GM04504 (cell line): ENCODE measurements at regions not wholly inside any gene's neighbourhood (a gene's known extent, or its start where the extent isn't known, plus 50 kb on each side); places are given as distances from the start of the nearest gene placed in this dataset.
A peak's percentile ranks its signal among the peaks of the same experiment; 100 is the strongest.
"Not testable (repeated sequence)": the region's sequence is repeated elsewhere in the genome, so short reads cannot be mapped to it uniquely, and the experiment has no call there.

ENCODE experiments used
- DNase-seq: peaks from one replicate; pipeline ENCODE4 v3.0.0-alpha.2; 2012; ENCODE audit warnings: low read depth

DNA sequence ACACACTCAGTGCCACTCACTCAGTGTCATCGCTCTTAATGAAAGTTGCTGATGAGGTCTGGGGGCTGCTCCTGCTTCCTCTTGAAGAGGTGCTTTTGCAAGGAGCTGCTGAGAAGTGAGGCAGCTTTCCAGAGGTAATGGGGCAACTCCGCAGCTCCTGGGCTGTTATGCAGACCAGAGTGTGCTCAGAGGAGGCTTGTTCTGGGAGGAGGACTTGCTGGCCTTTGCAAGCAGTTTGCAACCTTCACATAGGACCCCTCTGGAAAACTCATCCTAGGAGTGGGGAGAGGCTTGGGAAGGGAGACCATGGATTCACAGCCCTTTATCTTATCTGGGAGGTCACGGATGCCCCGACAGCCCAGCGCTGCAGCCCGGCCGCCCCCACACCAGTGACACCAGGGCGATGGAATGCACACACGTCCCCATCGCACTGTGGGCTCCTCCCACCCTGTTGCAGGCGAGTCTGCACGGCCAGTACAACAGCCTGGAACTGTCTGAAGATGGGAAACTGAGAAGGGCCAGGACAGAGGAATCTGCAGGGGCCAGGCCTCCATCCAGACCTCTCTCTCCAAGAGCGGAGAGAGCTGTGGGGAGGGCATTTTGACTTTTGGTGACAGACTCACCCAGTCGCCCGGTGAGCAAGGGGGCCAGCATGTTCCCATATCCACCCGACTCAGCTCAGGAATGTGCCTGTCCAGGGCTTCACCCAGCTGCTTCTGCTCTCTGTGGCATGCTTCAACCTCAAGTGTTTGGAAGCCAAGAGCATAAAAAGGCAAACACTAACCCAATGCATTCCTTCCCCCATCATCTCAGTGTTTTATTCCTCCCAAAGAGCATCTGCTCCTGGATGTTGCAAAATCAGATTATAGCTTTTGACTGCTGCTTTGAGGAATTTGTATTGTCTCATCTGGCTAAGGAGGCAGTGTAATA lies 78.6 kb upstream of the ZNF469 start:
- peak; percentile 94 for DNase-seq

DNA sequence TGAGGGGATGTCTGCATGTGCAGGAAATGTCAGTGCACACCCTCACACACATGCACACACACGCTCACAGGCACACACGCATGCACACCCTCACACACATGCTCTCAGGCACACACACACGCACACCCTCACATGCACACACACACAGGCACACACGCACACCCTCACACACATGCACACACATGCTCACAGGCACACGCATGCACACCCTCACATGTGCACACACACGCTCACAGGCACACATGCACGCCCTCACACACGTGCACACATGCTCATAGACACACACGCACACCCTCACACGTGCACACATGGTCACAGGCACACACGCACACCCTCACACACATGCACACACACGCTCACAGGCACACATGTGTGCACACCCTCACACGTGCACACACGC lies 77.6 kb upstream of the ZNF469 start:
- no peak for DNase-seq

DNA sequence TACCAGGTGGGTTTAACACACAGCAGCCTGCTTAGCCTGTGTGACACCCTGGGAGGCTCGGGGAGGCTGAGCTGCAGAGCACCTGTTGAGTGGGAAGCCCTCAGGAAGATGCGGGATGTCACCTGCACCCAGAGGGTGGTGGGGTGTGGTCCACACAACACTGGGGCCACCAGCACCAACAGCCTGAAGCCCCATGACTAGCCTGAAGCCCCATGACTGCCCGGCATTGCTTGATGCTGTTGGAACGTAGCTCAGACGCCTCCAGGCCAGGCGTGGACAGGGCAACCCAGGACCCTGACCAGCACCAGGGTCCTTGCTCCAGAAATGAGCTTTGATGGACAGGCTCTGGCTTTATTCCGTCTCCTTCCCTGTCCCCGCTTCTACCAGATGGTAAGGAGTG lies 76.3 kb upstream of the ZNF469 start:
- no peak for DNase-seq

DNA sequence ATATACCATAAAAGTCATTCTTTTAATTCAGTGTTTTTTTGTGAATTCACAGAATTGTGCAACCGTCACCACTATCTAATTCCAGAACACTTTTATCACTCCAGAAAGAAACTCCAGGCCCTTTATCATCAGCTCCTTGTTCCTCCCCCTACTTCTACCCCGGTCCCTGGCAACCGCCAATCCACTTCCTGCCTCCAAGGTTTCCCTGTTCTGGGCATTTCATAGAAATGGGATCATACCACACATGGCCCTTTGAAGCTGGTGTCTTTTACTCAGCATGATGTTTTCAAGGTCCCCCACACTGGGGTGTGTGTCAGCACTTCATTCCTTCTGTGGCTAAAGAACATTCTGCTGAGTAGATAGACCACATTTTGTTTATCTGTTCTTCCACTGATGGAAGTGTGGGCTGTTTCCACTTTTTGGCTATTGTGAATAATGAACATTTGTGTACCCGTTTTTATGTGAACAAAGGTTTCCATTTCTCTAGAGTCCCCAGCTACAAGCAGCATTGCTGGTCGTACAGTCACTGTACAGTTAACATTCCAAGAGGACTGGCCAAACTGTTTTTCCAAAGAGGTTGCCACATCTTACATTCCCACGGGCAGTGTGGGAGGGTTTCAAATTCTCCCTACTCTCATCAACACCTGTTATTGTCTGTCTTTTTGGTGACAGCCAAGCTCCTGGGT lies 75.8 kb upstream of the ZNF469 start:
- DNase-seq, result peak; percentile 85

DNA sequence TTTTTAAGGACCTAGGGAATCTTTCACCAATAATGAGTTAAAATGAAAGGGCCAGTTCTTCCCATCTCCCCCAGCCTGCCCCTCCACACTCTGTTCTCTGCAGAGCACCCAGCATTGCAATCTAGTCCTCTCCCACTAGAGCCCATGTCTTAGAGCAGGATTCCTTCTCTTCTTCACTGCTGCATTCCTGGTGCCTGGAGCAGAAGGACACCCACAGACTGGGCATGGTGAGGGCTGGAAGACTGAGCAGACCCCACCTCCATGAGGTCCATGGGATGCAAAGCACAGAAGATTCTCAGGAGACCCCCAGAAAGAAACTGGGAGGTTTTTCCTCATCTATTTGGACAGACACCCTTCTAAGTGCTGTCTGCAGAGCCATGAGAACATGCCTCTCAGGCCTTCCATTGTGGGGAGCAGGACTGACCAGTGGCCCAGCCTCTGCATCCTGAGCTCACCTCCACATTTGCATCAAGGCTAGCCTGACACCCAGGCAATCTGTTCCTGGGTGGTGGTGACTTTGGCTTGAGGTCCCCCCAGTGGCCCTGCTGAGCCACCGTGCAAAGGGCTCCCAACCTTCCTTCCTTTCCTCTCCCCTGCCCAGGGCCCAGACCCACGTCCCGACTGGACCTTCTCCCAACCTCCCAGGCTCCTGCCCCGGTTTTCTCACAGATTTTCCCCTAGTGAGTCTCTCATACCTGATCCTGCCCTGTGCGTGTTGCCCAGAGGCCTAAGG lies 74.2 kb upstream of the ZNF469 start:
- no peak for DNase-seq

DNA sequence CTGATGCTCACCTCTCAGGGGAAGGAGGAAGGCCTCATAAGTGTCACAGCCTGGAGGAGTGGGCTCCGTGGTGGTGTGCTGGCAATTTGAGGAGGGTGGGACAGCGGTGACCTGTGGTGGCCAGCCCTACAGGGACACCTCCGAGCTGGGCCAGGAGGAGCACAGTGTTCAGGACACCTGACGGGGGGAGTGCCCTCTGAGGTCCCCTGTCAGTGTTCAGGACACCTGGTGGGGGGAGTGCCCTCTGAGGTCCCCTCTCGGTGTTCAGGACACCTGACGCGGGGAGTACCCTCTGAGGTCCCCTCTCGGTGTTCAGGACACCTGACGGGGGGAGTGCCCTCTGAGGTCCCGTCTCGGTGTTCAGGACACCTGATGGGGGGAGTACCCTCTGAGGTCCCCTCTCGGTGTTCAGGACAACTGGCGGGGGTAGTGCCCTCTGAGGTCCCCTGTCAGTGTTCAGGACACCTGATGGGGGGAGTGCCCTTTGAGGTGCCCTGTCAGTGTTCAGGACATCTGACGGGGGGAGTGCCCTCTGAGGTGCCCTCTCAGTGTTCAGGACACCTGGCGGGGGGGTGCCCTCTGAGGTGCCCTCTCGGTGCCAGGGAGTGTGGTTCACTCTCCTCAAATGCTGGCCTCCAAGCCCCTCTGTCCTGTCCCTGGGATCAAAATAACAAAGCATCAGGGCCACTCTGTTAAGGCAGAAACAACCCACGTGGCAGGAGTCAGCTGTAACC lies 73.4 kb upstream of the ZNF469 start:
- no peak for DNase-seq

DNA sequence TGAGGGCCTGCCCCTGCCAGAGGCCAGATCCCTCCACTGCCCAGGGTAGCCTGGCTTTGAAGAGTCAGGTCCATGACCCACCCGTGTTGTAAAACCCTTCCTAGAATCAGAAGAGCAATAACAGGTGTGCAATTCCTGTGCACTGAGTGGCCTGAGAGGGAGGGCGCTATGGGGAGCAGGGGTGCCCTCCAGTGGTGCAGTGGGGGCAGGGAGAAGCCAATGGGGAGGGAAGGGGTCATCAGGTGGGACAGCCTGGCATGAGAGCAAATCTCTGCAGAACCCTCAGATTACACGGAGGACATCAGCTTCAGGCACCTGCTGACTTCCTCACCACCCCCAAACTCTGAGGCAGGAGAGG lies 72.9 kb upstream of the ZNF469 start:
- no peak for DNase-seq

DNA sequence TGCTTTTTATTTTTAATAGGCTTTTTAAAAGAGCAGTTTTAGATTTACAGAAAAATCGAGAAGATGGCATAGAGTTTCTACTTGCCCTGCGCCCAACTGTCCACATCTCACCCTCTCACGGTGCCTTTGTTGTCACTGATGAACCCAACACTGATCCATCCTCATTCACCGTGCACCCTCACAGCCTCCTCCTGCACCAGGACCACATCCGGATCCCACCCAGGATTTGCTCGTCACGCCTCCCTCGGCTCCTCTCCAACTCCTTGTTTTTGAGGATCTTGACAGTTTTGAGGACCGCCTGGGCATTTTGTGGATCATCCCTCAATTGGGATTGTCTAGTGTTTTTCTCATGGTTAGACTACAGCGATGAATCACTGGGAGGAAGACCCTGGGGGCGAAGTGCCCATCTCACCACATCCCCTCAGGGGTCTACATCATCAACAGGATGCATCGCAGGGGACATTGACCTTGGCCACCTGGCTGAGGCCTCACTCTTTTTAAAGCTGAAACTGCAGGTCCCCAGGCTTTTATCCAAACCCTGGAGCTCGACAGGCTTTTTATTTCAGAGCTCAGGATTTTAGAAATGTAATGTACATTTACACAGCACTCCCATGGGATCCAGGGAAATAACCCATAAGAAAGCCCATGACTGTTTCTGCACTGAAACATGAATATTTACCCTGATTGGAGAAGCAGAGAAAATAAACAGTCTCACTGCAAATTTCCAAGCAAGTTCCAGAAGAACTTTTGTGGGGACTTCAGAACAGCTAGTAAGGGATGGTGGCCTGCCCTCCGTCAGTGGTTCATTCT lies 71.8 kb upstream of the ZNF469 start:
- DNase-seq, result no peak

DNA sequence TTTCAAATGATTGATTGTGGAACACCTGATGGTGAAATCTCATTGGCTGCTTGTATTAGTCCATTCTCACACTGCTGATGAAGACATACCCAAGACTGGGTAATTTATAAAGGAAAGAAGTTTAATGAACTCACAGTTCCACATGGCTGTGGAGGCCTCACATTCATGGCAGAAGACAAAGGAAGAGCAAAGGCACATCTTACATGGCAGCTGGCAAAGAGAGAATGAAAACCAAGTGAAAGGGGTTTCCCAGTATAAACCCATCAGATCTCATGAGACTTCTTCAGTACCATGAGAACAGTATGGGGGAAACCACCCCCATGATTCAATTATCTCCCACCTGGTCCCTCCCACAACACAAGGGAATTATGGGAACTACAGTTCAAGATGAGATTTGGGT lies 70.9 kb upstream of the ZNF469 start:
- not testable (repeated sequence) for DNase-seq

DNA sequence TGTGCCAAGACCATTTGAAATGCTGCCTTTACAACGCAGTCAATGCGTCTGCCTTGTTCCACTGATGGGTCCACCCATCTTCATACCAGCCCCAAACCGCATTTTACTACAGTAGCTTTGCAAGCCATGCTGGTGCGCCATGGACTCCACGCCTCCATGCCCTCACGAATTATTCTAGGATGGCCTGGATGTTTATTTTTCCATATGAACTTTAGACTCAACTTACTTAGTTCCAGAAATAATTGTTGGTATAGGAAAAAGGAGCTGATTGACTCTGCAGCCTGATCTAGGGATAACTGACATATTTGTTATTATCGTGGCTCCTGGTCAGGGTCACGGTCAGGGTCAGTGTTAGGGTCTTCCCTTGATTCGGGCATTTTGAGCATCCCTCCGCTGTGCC lies 70.0 kb upstream of the ZNF469 start:
- DNase-seq, result no peak

DNA sequence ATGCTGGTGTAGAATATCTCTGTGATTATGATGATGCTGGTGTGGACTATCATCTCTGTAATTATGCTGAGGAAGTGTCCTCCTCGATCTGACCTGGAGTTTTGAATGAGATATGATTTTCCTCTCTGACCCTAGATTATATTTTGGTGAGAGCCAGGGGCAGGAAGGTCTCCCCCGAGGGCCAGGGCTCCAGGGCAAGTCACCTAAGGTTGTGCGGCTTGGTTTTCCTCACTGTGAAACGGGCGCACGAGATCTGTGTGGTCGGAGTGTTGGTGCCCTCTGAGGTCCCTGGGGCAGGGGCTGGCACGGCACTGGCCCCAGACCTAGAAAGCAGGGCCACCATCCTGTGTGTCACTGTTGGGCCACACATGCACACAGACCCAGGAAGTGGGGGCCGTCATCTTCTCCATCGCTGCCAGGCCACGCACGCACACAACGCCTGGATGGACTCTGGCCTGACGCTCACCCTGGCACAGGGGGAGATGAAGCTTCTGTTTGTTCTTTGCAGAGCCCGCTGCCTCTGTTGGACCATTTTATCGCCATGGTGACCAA lies 67.7 kb upstream of the ZNF469 start:
- DNase-seq, result no peak

DNA sequence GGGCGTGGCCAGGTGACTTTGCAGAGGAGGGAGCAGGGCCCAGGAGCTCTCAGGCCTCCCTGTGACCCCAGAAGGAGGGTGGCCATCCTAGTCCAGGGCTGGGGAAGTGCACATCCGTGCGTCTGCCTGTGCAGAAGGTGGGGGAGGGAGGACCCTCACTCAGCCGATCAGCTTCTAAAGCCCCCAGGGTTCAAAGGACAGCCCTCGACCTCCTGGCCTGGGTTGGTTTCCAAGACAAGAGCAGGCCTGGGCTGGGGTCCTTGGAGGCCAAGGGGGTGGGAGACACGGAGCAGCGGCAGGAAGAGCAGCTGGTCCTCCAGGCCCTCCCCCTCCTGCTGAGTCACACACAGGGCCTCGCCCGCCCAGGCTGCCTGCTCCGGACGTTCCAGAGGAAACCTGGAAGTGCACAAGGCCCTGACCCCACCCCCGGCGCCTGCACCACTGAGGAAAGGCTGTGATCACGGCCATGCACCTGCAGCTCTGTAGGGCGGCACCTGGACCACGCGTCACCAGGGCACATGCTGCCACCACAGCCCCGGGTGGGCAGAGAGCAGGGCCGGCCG lies 67.1 kb upstream of the ZNF469 start:
- peak; percentile 35 for DNase-seq

DNA sequence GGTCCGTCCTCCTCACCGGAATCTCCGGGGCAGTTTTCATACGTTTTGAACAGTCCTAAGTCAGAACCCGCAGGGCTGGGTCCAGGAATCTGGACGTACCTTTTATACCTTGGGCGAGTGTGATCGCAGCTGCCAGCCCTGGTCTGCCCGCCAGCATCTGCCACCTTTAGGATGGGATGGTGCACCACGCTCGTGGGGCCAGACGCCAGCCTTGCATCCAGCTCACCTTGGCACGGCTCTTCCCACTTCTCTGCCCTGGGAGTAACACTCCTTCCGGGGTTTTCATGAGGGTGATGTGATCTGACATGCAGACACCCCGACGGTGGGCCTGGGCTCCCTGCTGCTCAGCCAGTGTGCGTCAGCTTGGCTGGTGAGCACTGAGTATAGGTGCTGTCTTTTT lies 66.6 kb upstream of the ZNF469 start:
- no peak for DNase-seq

DNA sequence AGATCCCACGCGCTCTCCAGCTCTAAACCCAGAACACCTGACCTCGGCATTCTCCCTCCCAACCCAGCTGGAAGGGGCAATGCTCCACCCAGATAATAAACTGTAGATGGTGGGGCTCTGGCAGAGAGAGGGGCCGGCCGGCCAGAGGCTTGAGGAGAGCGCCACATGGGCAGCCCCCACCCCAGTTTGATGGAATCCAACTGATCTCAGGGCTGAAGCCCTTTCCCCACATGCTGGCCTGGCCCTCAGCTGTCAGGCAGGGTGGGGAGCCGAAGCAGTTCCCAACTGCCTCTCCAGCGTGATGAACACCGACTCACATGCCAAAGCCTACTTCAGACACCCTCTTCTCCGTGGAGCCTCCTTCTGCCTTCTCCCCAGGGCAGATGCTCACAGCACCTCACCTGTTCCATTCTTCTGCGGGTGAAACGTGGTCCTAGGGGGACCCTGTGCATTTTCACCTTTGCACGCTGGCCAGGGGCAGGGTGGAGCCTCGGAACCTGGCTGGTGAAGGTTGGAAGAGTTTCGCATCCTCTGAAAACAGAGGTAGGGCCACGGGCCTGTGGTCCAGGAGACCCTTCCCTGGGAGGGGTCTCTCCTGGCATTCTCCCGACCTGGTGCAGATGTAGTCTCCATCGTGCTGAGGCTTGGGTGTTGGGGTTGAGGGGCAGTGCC lies 65.7 kb upstream of the ZNF469 start:
- no peak for DNase-seq

DNA sequence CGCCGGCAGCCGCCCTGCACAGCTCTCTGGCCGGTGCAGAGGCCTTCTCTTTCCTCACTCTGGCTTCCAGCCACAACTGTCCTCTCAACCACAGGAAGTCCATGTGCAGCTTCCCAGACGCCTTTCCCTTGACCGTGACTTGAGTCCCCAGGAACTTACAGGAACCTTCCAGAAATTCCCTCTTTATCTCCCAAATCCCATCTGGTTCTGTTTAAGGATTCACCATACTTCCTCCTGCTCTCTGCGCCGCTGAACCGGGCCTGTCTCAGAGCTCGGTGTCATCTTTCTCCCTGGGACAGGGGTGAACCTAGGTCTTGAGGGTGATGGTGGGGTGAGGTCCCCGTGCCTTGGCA lies 65.2 kb upstream of the ZNF469 start:
- peak; percentile 79 for DNase-seq

DNA sequence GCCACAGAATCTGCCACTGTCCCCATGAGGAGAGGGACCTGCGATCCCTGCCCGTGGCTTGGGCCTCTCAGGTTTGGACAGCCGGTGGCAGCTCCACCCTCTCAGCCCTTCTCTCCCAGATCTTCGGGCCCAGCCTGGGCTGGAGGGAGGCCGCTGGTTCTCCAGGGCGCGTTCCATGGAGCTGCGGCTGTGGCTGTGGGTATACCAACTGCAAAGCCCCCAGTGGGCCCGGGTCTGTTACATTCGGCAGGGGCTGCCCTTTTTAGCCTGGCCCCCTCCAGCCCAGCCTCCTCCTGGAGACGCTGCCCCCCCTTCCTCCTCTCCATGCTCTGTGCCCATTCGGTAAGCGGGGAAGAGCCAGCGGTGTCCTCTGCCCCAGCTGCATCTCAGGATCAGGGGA lies 64.7 kb upstream of the ZNF469 start:
- no peak for DNase-seq

DNA sequence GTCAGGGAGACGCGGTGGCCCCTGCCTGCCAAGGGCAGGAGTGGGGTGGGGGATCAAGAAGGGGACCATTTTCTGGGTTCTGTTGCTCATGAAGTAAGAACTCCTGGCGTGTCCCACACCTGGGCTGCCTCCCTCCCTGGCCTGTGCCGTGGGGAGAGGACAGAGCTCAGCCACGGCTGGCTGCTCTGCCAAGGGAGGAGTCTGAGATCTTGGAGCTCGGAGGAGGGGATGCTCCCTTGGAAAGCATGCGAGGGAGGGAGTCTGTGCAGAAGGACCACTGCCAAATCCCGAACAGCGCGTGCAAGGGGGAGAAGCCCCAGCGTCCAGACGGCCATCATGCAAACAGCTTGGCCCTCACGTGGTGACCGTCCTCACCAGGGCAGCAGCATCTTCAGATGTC lies 64.2 kb upstream of the ZNF469 start:
- DNase-seq, result no peak

DNA sequence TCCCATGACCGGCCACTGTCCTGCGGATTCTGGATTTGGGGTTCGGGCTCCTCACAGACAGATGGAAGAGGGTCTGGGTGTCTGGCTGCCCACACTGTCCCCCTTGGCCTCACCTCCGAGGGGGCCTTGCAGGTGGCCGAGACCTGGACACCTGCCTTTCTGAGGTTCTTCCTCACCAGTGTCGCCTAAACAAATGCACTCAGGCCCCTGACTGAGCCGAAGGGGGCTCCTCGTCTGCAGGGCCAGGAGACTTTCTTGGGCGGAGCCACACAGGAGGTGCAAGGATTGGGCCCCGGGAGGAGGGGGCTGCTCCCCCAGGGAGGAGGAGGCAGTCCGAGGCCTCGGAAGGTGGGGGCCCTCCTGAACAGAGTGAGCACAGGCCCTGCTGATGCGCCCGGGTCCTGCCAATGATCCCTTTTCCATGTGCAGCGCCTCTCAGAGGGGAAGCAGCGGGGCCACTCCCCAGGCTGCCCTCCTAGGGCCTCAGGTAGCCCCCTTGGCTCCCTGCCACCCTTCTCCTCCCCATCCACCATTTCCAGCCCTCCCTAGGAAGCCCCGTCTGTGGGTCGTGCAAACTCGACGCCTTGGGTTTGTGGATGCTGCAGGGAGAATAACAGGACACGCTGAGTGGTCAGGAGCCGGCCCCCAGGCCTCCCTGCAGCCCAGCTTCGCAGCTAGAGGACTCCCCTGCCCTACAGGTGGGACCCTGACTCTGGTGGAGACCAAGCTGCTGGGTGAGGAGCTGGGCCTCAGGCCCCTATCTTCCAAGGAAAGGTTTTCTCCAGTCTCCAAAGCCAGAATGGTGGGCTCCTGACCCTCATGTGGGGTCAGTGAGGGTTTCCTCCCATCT lies 63.4 kb upstream of the ZNF469 start:
- no peak for DNase-seq

DNA sequence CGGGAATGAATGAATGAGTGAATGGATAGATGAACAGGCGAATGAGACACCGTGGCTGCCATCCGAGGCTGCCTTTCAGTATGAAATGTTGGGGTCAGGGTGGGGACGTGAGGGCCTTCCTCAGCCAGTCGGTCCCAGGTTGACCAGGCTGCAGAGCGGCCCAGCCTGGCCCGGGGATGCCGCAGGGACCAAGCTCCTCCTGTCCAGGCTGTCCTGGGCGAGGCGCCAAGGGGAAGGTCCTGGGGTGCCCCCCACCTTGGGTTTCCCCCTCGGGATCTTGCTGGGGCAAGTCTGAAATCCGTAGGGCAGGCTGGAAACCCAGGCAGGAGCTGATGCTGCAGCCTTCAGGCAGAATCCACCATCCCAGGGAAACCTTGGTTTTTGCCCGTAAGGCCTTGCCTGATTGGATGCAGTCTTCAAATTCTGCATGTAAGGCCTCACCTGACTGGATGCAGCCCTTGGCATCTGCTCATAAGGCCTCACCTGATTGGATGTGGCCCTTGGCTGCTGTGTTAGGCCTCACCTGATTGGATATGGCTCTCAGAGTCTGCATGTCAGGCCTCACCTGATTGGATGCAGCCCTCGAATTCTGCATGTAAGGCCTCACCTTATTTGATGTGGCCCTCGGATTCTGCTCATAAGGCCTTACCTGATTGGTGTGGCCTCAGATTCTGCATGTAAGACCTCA lies 61.7 kb upstream of the ZNF469 start:
- no peak for DNase-seq
